GM18870 (cell line): ENCODE measurements at regions not wholly inside any gene's neighbourhood (a gene's known extent, or its start where the extent isn't known, plus 50 kb on each side); places are given as distances from the start of the nearest gene placed in this dataset.

Experiments
- ATAC-seq: cut with Tn5 transposase; IDR thresholded peaks from one replicate; pipeline ENCODE4 v1.9.1; 2021; ENCODE audit warnings: moderate library complexity; ENCODE audit not compliant: unreplicated experiment

DNA sequence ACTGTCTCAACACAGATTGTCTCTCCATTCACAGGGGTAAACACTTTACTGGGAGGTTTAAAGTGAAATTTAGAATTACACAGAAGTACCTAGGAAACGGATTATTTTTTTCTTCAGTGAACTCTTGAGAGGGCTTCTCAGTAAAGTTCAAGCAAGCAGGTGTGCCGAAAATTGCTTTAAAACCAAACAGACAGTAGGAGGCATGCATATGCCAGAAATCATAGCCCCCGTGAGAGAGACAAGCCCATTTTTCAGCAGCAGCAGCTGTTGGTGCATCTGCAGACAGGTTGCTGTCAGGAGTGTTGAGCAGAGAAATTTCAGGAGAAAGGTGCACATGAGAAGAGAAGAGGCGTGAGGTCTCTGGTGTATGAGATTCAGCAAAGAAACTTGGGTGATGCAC lies 2115.5 kb upstream of the CELF4 start:
- no peak for ATAC-seq

DNA sequence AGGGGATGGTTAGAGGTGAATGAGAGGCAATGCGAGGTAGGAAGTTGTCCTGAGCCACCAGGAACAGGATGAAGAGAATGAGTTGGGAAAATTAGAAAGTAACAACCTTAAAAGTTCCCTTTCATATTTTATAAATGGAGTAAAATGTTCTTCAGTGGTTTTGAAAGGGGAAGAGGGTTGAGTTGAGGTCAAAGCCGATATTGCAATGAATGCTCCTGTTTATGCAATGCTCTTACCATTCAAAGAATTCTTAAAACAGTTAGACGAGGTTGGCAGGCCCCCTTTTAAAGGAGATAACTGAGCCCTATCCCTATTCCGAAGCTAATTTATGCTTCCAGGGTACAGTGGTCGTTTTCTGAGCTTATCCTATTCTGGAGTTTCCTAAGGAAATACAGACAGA lies 2110.3 kb upstream of the CELF4 start:
- no peak for ATAC-seq

DNA sequence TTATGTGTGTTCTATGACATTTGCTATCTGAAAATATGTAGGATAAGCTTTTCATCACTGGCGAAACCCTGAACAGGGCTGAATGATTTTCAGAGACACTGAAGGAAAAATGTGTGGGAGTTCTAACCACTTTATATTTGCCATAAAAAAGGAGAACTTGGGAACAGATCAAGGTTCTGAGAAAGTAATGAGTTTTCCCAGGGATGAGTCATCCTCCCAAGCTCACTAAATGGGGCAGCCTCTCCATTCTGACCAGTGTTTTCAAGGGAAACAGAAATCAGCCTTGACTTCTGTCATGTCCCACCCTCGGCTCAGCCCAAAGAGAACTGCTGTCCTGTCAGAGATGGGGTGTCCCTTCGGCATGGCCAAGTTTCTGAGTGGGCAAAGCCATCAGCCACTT lies 2109.8 kb upstream of the CELF4 start:
- no peak for ATAC-seq

DNA sequence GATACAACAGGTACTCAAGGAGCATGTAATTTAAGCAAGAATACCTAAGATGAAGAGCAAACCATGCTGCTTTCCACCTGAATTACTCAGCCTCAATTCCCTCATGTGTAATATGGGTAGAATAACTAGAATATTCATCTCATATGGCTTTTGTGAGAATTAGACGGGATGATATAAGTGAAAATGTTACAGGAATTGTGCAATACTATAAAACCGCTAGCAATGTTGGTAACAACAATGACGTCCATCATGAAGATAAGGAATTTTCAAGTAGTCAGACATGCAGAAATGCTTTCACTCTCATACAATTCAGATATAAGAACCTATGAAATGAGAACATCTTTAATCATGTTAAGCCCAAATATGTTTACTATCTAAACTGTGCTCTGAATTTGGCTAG lies 2106.6 kb upstream of the CELF4 start:
- no peak for ATAC-seq

DNA sequence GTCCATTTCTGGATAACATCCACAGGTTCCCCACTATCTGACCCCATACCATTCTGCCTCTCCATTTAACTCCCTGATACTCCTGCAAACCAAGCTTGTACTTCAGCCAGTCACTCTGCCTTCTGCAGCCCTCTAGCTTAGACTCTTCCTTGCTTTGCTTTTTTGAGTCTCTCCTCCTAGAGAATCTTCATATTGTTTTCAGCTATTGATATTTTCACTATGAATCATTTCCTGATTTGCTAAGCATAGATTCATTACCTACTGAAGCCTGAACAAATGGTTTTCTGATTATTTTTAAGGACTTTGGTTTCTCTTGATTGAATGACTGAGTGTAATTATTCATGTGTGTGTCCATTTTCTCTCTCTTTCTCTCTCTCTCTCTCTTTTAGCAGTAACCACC lies 2102.3 kb upstream of the CELF4 start:
- no peak for ATAC-seq

DNA sequence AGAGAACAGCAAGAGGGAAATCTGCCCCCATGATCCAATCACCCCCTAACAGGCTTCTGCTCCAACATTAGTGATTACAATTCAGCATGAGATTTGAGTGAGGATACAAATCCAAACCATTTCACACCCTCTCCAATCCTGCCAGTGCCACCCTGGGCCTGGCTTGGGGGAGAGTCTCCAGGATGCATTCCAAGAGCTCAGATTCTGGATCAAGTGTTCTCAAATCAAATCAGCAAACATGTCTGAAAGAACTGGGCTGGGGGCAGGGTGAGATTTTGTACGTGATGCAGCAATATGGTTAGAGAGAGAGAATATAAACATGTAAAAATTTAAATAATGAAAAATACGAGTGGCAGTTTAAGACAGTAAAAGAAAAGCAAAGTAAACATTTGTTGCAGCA lies 2100.9 kb upstream of the CELF4 start:
- ATAC-seq, result no peak

DNA sequence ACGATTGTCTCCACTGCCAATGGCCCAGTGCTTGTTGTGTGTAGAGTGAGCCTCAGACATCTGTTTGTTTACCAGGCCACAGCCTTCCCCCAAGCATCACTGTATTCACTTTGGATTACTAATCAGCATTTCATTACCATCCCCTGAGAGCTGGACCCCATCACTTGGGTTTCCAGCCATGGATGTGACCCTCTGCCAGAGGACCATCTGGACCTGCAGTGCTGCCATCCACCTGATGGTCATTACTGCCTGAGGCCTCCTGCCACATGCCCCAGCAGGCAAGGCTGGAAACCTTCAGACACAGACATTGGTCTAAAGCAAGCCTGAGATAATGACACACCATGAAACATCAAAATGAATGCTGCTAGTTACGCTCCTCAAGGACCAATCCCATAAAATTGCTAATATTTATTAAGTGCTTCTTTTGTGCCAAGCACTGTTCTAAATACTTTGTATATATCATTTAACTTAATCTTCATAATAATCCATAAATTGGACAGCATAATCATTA lies 2096.3 kb upstream of the CELF4 start:
- no peak for ATAC-seq

DNA sequence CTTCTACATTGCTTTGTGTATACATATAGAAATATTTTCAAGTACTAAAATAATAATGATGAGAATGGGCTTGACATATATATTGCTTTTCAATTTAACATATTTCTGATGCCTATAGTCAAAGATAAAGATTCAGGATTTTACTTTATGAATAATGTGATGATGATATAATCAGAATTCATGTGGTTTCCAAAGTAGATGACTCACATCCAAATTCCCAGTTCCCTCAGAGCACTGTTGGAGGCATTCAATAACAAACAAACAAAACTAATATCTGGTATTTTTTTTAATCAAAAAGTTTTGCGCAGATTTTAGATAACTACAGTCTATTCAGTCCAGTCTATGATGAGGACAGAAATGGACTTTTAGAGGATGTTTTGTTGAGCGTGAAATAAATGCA lies 2094.5 kb upstream of the CELF4 start:
- ATAC-seq, result no peak

DNA sequence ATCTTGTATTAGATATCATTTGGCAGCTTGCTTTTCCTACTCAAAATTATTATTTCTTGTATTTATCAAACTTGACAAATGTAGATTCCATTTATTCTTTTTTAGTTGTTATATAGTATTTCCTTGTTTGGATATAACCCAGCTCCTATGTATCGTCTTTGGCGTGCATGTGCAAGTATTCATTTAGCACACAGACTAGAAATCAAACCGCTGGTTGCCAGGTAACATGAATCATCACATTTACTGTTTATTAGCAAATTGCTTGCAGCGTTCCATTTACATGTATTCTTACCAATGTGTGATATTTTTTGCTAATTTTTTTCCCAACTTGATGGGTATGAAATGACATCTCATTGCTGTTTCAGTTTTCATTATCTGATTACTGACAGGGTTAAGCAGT lies 2089.7 kb upstream of the CELF4 start:
- no peak for ATAC-seq

DNA sequence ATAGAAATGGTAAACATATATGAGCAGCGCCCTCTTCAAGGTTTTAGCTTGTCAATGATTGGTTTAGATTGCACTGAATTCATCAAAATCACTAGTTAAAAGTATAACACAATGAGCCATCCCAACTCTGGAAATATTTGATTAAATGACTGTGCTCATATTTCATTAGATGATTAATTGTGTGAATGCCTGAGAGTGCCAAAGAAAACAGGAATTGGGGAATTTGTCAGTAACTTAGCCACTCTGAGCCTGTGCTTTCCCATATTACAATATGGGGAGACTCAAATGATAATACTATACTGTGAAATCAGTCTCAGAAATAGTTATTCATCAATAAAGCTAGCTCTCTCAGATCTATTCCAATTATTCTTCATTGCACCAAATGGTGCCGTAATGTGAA lies 2087.6 kb upstream of the CELF4 start:
- ATAC-seq, result no peak

DNA sequence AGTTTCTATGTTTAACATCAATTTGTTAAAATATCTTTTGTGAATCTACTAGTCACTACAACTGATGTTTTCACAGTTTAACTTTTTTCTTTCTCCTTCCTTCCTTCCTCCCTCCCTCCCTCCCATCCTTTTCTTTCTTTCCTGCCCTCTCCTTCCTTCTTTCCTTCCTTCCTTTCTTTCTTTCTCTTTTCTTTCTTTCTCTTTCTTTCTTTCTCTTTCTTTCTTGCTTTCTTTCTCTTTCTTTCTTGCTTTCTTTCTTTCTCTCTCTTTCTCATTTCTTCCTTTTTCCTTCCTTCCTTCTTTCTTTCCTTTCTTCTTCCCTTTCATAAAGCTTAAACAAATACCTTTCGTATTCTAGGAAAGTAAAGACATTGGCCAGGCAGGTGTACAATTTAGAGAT lies 2083.0 kb upstream of the CELF4 start:
- ATAC-seq, result no peak

DNA sequence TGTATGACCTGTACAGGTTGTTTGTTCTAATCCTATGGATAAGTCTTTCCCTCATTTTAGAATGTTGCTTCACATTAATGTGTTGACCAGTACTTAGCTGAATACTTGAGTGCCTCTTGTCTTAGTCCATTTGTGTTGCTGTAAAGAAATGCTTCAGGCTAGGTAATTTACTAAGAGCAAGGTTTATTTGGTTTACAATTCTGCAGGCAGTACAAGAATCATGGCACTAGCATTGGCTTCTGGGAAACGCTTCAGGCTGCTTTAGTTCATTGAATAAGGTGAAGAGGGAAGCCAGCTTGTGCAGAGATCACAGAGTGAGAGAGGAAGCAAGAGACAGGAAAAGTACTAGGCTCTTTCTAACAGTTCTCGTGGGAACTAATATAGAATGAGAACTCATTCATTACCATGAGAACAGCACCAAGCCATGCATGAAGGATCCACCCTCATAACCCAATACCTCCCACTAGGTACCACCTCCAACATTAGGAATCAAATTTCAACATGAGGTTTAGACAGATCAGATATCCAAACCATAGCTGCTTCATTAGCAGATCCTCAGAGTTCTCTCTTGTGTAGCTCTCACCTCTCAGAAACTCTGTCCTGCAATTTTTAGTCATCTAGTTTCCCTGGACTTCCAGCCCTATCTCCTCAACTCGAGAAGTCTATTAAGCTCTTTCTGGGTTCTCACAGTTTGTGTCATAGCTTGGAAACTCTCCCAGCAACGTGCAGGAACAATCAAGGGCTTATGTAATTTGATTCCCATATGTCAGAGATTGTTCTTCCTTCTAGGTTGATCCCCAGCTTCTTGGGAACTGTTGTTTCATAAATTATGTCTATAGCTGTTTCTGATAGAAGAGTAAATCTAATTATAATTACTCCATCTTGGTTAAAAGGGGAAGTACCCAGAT lies 2082.3 kb upstream of the CELF4 start:
- ATAC-seq, result no peak

DNA sequence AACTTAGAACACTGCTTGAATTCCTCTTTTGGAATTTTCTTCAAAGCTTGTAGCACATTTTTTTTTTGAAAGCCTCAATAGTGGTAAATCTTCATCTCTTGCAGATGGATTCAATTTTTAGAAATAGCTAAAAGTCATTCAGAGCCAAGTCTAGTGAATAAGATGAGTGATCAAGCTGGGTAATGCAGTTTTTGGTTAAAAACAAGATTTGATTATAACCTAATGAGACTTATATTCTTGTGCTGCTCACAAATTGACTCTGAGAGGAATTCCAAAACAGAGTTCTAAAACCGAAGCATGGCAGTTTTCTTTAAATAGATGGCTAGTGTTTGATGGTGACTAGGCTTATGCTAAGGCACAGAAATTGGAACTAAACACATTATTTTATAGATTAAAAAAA lies 2072.6 kb upstream of the CELF4 start:
- no peak for ATAC-seq

DNA sequence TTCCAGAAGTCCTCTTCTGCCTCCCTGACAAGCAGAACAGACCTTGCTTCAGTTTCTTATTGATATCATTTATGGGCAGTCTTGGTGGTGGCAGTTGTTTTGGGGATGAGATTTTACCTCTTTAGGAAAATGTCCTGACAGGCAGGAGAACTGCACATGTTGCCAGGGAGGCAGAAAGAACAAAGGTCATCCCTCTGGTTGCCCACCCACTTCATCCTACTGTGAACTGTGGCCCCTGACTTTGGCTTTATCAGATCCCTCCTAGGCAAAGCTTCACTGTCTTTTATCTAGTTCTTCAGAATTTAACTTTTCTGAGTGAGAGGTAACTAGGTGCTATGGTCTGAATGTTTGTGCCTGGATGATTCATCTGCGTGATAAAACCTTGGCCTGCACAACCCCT lies 2071.3 kb upstream of the CELF4 start:
- ATAC-seq, result no peak

DNA sequence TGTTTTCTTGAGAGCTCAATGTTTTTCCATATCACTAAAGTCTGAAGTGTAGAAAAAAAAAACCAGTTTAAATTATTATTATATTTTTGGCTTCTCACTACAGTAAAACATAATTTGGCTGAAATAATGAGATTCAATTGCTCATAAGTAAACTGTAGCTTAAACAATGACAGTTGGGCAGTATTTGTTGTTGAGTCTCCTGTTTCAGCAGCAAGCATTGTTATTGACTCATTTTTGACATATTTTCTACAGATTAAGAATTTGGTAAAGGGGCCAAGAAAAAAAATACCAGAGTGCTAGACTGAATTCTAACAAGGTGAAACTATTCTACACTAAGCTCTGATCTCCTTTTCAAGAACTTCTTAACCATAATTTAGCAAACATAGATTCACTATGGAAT lies 2070.4 kb upstream of the CELF4 start:
- ATAC-seq, result no peak

DNA sequence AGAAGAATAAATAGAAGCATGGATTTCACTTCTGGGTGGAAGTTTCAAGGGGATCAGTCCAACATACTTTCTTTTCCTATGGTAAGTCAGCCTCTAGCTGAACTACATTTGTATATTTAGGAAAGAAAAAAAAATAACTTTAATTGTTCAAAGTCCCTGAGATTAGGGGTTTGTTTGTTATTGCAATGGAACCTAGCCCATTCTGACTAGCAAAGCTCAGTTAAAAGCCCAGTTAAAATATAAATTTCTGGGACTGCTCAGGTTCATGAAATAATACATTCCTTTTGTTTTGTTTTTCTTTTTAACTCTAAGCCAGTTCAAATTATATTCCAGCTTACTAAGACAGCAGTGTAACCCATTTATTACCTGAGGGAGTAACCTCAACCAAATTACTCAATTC lies 2069.6 kb upstream of the CELF4 start:
- ATAC-seq, result no peak

DNA sequence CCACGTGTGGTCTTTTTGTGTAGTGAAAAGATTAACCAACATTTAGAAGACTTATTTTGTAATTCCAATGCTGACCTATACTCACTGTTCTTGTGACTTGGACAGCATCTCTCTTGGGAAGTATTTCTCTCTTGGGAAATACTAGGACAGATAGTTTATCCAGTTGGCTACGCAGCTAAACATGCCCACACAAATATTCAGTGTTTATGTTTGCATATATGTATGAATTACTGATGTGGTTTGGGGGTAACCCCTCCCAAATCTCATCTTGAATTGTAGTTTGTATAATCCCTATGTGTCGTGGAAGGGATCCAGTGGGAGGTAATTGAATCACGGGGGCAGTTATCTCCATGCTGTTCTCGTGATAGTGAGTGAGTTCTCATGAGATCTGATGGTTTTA lies 2062.3 kb upstream of the CELF4 start:
- ATAC-seq, result no peak

DNA sequence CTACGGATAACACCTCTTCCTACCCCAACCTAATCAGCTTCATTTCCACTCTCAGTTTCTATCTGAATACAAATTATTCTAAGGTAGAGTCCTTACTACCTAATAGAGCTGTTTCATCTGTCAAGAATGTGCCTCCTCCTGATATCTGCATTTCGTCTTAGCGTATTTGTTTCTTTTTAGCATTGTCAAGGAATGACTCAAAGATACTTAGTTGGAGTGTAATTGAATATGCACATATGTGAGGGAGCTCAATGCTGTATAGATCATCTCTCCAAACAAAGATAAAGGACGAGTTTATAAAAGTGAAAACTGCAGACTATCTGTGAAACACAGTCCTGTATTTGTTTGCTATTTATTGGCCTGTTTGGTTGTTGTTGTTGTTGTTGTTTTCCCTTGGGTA lies 2059.4 kb upstream of the CELF4 start:
- ATAC-seq, result no peak

DNA sequence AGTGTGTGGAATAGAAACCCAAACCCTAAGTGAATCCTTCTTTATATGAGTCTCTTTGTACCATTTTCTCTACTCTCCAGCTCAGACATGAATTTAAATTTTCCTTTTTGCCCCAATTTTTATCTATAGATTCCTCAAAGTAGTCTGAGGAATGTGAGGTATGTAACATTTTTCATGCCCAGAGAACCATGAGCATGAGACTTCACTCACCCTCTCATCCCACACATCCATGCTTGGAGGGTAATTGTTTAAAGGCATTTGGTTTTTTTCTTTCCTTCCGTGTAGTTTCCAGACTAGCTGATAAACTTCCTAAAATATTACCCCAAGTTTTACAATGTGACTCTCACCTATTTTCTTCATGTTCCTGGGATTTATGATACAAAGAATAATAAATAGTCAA lies 2056.8 kb upstream of the CELF4 start:
- no peak for ATAC-seq

DNA sequence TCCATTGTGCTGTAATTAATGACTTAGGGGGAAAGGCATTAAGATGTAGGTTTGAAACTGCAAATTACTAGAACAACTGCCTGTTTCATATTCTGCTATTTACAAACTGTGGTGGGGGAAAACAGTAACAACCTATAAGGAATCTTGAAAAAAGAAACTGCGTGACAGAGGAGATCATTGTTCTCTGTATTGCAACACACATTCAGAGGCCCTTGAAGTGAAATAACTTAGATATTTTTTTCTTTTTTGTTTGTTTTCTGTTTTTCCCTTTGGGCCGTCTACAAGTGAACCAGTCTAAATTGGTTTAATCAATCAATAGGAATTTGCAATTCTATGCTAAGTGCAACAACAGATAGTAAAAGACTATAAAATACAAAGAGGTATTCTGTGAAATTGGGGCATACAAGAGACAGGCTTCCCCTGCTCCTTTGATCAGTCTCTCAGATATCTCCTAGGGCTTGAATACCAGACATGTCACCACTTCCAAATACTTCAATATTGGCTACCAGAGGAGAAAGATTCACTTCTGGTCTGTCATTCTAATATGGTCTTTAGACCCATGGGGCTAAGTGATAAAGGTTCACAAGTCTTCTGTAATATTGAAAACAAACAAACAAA lies 2055.1 kb upstream of the CELF4 start:
- no peak for ATAC-seq

DNA sequence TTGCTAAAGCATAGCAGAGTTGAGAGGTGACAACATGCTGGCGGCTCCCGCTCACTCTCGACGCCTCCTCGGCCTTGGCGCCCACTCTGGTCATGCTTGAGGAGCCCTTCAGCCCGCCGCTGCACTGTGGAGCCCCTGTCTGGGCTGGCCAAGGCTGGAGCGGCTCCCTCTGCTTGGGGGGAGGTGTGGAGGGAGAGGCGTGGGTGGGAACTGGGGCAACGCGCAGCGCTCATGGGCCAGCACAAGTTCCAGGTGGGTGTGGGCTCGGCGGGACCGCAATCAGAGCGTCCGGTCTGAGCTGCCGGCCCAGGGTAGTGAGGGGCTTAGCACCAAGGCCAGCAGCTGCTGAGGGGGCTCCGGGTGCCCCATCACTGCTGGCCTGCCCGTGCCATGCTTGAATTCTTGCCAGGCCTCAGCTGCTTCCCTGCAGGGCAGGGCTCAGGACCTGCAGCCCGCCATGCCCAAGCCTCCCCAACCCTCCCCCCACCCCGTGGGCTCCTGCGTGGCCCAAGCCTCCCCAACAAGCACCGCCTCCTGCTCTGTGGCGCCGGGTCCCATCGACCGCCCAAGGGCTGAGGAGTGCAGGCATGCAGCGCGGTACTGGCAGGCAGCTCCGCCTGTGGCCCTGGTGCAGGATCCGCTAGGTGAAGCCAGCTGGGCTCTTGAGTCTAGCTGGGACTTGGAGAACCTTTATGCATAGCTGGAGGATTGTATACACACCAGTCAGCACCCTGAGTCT lies 2052.8 kb upstream of the CELF4 start:
- no peak for ATAC-seq
